DOHH2 (cell line): ENCODE measurements at regions not wholly inside any gene's neighbourhood (a gene's known extent, or its start where the extent isn't known, plus 50 kb on each side); places are given as distances from the start of the nearest gene placed in this dataset.

Experiments
- H3F3A ChIP-seq: fragments of 200-600 bp; sonication (generic), shearing (Covaris generic); 2 replicates; pipeline ENCODE4 v1.6.0; 2016; ENCODE audit warnings: antibody characterized with exemption, mild to moderate bottlenecking; ENCODE audit not compliant: control insufficient read depth, insufficient read depth
- H3K27ac ChIP-seq: fragments of 200-600 bp; sonication (generic); 2 replicates; pipeline ENCODE4 v1.5.1; 2014; ENCODE audit warnings: low read depth, mild to moderate bottlenecking, low read length, moderate library complexity
- H3K27me3 ChIP-seq: fragments of 200-600 bp; sonication (generic); 2 replicates; pipeline ENCODE4 v1.6.1; 2014; ENCODE audit warnings: mild to moderate bottlenecking, low read length, mixed read lengths; ENCODE audit not compliant: control insufficient read depth
- H3K36me3 ChIP-seq: fragments of 200-600 bp; sonication (generic); 2 replicates; pipeline ENCODE4 v1.6.1; 2014; ENCODE audit warnings: mild to moderate bottlenecking, low read length, moderate library complexity, mixed read lengths; ENCODE audit not compliant: control insufficient read depth
- H3K4me1 ChIP-seq: fragments of 200-600 bp; sonication (generic); 2 replicates; pipeline ENCODE4 v1.6.1; 2014; ENCODE audit warnings: mild to moderate bottlenecking, low read length, mixed read lengths; ENCODE audit not compliant: control insufficient read depth
- H3K4me2 ChIP-seq: fragments of 200-600 bp; sonication (generic); 2 replicates; pipeline ENCODE4 v1.6.0; 2014; ENCODE audit warnings: mild to moderate bottlenecking, low read length, moderate library complexity
- H3K4me3 ChIP-seq: fragments of 200-600 bp; sonication (generic); 2 replicates; pipeline ENCODE4 v1.5.1; 2014; ENCODE audit warnings: mild to moderate bottlenecking, low read length, mixed read lengths
- H3K79me2 ChIP-seq: fragments of 200-600 bp; sonication (generic); 2 replicates; pipeline ENCODE4 v1.6.1; 2014; ENCODE audit warnings: mild to moderate bottlenecking, low read length, mixed read lengths; ENCODE audit not compliant: control insufficient read depth
- H3K9me2 ChIP-seq: fragments of 200-600 bp; sonication (generic); replicated peaks from 2 replicates; pipeline ENCODE4 v1.6.1; 2014; ENCODE audit warnings: mild to moderate bottlenecking, low read length, mixed read lengths; ENCODE audit not compliant: control insufficient read depth
- H3K9me3 ChIP-seq: fragments of 200-600 bp; sonication (generic); 2 replicates; pipeline ENCODE4 v1.6.1; 2014; ENCODE audit warnings: antibody characterized with exemption, low read length, mixed read lengths; ENCODE audit not compliant: control insufficient read depth, insufficient read depth
- H4K20me1 ChIP-seq: fragments of 200-600 bp; sonication (generic); 2 replicates; pipeline ENCODE4 v1.6.0; 2014; ENCODE audit warnings: low read depth, mild to moderate bottlenecking, antibody characterized with exemption, low read length, moderate library complexity; ENCODE audit not compliant: control insufficient read depth, insufficient read depth
- CTCF ChIP-seq: fragments of 200-600 bp; sonication (generic); IDR thresholded peaks from one replicate; pipeline ENCODE4 v1.5.1; 2014; ENCODE audit warnings: antibody characterized with exemption, mild to moderate bottlenecking, low read depth, low read length; ENCODE audit not compliant: poor library complexity, severe bottlenecking
- EZH2phosphoT487 ChIP-seq: fragments of 200-600 bp; sonication (generic); IDR thresholded peaks from 2 replicates; pipeline ENCODE4 v1.6.1; 2017; ENCODE audit warnings: borderline replicate concordance, mild to moderate bottlenecking, antibody characterized with exemption, low read length, moderate library complexity, mixed read lengths

- Histone ChIP-seq H3K27ac (no peak overlapping the region), H3K36me3 (no peaks in the 10 kb centered on the region), H3F3A (no peaks in the 10 kb centered on the region), H3K4me2 (no peak overlapping the region), H4K20me1 (no peaks in the 10 kb centered on the region), H3K9me2 (no peaks in the 10 kb centered on the region), H3K4me1 (no peaks in the 10 kb centered on the region), H3K4me3 (no peak overlapping the region), H3K27me3 (no peaks in the 10 kb centered on the region), H3K79me2 (no peaks in the 10 kb centered on the region), H3K9me3 (no peaks in the 10 kb centered on the region)
- TF ChIP-seq EZH2phosphoT487 (no peak), CTCF (no peak)
Measured at GRCh38 chr20:60840971-60841370, 411.1 kb upstream of the CDH4 start.

- no peaks in the 10 kb centered on the region for H3K27me3 ChIP-seq
- H3F3A ChIP-seq: no peaks in the 10 kb centered on the region
- H3K4me1 ChIP-seq: no peaks in the 10 kb centered on the region
Measured at GRCh38 chr20:60845146-60845545, 406.9 kb upstream of the CDH4 start.

GRCh38 chr20:60851826-60852704 is 400.0 kb upstream of the CDH4 start:
- Histone ChIP-seq H3K4me3 (no peak overlapping the region), H4K20me1 (no peaks in the 10 kb centered on the region), H3F3A (no peaks in the 10 kb centered on the region), H3K4me1 (no peaks in the 10 kb centered on the region), H3K27ac (no peak overlapping the region), H3K9me2 (no peaks in the 10 kb centered on the region), H3K79me2 (no peaks in the 10 kb centered on the region), H3K36me3 (no peaks in the 10 kb centered on the region), H3K4me2 (no peak overlapping the region), H3K27me3 (no peaks in the 10 kb centered on the region), H3K9me3 (no peaks in the 10 kb centered on the region)
- TF ChIP-seq CTCF (peak; percentile 70), EZH2phosphoT487 (no peak)

More at GRCh38 chr20:60845146-60845545, 406.9 kb upstream of the CDH4 start:
- no peak overlapping the region for H3K27ac ChIP-seq
- no peaks in the 10 kb centered on the region for H4K20me1 ChIP-seq
- no peak overlapping the region for H3K4me3 ChIP-seq
- no peak overlapping the region for H3K4me2 ChIP-seq
- no peaks in the 10 kb centered on the region for H3K9me3 ChIP-seq
- no peaks in the 10 kb centered on the region for H3K79me2 ChIP-seq
- no peaks in the 10 kb centered on the region for H3K9me2 ChIP-seq
- H3K36me3 ChIP-seq: no peaks in the 10 kb centered on the region
- TF ChIP-seq EZH2phosphoT487 (no peak), CTCF (no peak)
